Neural cell (in vitro differentiated cells): ENCODE measurements at regions not wholly inside any gene's neighbourhood (a gene's known extent, or its start where the extent isn't known, plus 50 kb on each side); places are given as distances from the start of the nearest gene placed in this dataset.

Experiments
- H2AFZ ChIP-seq: fragments of 200-600, 300-800 bp; sonication (generic), shearing (Covaris generic); 2 replicates; pipeline ENCODE4 v1.6.0; 2014; ENCODE audit warnings: low read depth, mild to moderate bottlenecking, antibody characterized with exemption, low read length, moderate library complexity
- H3F3A ChIP-seq: fragments of 200-600 bp; shearing (Covaris generic); 2 replicates; pipeline ENCODE4 v1.6.1; 2016; ENCODE audit warnings: mild to moderate bottlenecking, moderate library complexity, mixed read lengths, antibody characterized with exemption, low read length; ENCODE audit not compliant: insufficient read depth, poor library complexity, severe bottlenecking
- H3K27ac ChIP-seq: fragments of 200-600, 300-800 bp; sonication (generic), shearing (Covaris generic); 2 replicates; pipeline ENCODE4 v1.5.1; 2014; ENCODE audit warnings: mild to moderate bottlenecking, low read length, moderate library complexity
- H3K27me3 ChIP-seq: fragments of 300-800, 200-600 bp; sonication (generic), shearing (Covaris generic); 2 replicates; pipeline ENCODE4 v1.6.0; 2014; ENCODE audit warnings: mild to moderate bottlenecking, low read depth, low read length, moderate library complexity; ENCODE audit not compliant: insufficient read depth
- H3K36me3 ChIP-seq: fragments of 300-800, 200-600 bp; sonication (generic), shearing (Covaris generic); 2 replicates; pipeline ENCODE4 v1.5.1; 2014; ENCODE audit warnings: mild to moderate bottlenecking, antibody characterized with exemption, low read length, moderate library complexity; ENCODE audit not compliant: insufficient read depth
- H3K4me2 ChIP-seq: fragments of 300-800, 200-600 bp; sonication (generic), shearing (Covaris generic); 2 replicates; pipeline ENCODE4 v1.6.0; 2014; ENCODE audit warnings: mild to moderate bottlenecking, low read length
- H3K4me3 ChIP-seq: fragments of 300-800, 200-600 bp; sonication (generic), shearing (Covaris generic); 2 replicates; pipeline ENCODE4 v1.5.1; 2014; ENCODE audit warnings: mild to moderate bottlenecking, low read length, moderate library complexity
- H3K79me2 ChIP-seq: fragments of 200-600 bp; shearing (Covaris generic); replicated peaks from 2 replicates; pipeline ENCODE4 v1.6.0; 2014; ENCODE audit warnings: mild to moderate bottlenecking, low read length, moderate library complexity; ENCODE audit not compliant: insufficient read depth
- H3K9ac ChIP-seq: fragments of 300-800, 200-600 bp; sonication (generic), shearing (Covaris generic); 2 replicates; pipeline ENCODE4 v1.6.1; 2016; ENCODE audit warnings: mild to moderate bottlenecking, low read length, mixed read lengths
- H3K9me2 ChIP-seq: fragments of 200-600 bp; shearing (Covaris generic); 2 replicates; pipeline ENCODE4 v1.6.1; 2016; ENCODE audit warnings: mild to moderate bottlenecking, low read length, mixed read lengths; ENCODE audit not compliant: insufficient read depth
- H3K9me3 ChIP-seq: fragments of 200-600, 300-800 bp; sonication (generic), shearing (Covaris generic); 2 replicates; pipeline ENCODE4 v1.6.1; 2016; ENCODE audit warnings: mild to moderate bottlenecking, mixed run types, low read length, moderate library complexity, mixed read lengths
- H4K20me1 ChIP-seq: fragments of 200-600 bp; shearing (Covaris generic); 2 replicates; pipeline ENCODE4 v1.6.1; 2016; ENCODE audit warnings: mild to moderate bottlenecking, mixed run types; ENCODE audit not compliant: insufficient read depth
- CTCF ChIP-seq: fragments of 450-650 bp; IDR thresholded peaks from 2 replicates; pipeline ENCODE4 v1.5.1; 2014; ENCODE audit warnings: antibody characterized with exemption, mild to moderate bottlenecking, moderate library complexity; ENCODE audit not compliant: poor library complexity, severe bottlenecking
- EP300 ChIP-seq: fragments of 450-650 bp; conservative IDR thresholded peaks from 2 replicates; pipeline ENCODE4 v1.6.1; 2014; ENCODE audit warnings: antibody characterized with exemption, mild to moderate bottlenecking, moderate library complexity; ENCODE audit not compliant: poor library complexity, severe bottlenecking
- EZH2 ChIP-seq: fragments of 200-600, 300-800 bp; shearing (Covaris generic), sonication (generic); IDR thresholded peaks from 2 replicates; pipeline ENCODE4 v1.6.1; 2014; ENCODE audit warnings: antibody characterized with exemption, low read length, borderline replicate concordance, mild to moderate bottlenecking; ENCODE audit not compliant: insufficient read depth, poor library complexity, severe bottlenecking
- MXI1 ChIP-seq: fragments of 450-650 bp; conservative IDR thresholded peaks from 2 replicates; pipeline ENCODE4 v1.6.1; 2014; ENCODE audit warnings: antibody characterized with exemption, mild to moderate bottlenecking; ENCODE audit not compliant: poor library complexity, severe bottlenecking
- POLR2AphosphoS5 ChIP-seq: IDR thresholded peaks from 2 replicates; pipeline ENCODE4 v1.6.1; 2012
- RAD21 ChIP-seq: fragments of 450-650 bp; conservative IDR thresholded peaks from 2 replicates; pipeline ENCODE4 v1.6.1; 2014; ENCODE audit warnings: antibody characterized with exemption, mild to moderate bottlenecking, moderate library complexity
- SMC3 ChIP-seq: fragments of 450-650 bp; conservative IDR thresholded peaks from 2 replicates; pipeline ENCODE4 v1.6.1; 2014; ENCODE audit warnings: antibody characterized with exemption, mild to moderate bottlenecking, moderate library complexity; ENCODE audit not compliant: poor library complexity
- TAF1 ChIP-seq: IDR thresholded peaks from 2 replicates; pipeline ENCODE4 v1.6.1; 2012; ENCODE audit warnings: low read depth
- TF ChIP-seq, protein P1 (sequence below): IDR thresholded peaks from 2 replicates; pipeline ENCODE4 v1.6.1; 2012; ENCODE audit warnings: borderline replicate concordance

DNA sequence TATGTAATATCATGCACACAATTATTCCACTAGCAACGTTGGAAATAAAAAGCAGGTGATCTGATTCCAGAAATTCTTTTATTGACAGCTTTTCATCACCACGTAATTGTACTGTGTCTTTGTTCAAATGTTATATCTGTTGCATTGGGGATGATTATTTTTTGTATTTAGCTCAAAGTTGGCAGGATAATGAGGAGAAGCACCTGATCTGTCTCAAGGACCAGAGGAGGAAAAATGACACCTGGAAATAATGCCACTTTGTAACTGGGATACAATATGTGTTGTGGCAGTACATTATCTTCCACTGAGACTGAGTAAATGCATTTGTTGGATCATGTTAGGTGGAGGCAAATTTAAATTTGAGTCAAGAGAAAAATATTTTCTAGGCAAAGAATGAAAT is 1298.8 kb upstream of the CDH6 start:
- no peak for TF ChIP-seq CTCF
- TF ChIP-seq MXI1: no peak
- TF ChIP-seq EP300: peak; percentile 87
- no peak for TF ChIP-seq EZH2
- peak; percentile 55 for TF ChIP-seq POLR2AphosphoS5
- no peaks in the 10 kb centered on the region for H3K36me3 ChIP-seq
- H3K9me3 ChIP-seq: no peaks in the 10 kb centered on the region
- H3K27ac ChIP-seq: peak overlapping the region; percentile 45
- H3K4me2 ChIP-seq: no peak overlapping the region
- H4K20me1 ChIP-seq: no peaks in the 10 kb centered on the region
- no peaks in the 10 kb centered on the region for H3K9me2 ChIP-seq
- H3K4me3 ChIP-seq: no peak overlapping the region
- H3K9ac ChIP-seq: no peak overlapping the region
- H3F3A ChIP-seq: no peaks in the 10 kb centered on the region
- H3K79me2 ChIP-seq: no peaks in the 10 kb centered on the region
- H3K27me3 ChIP-seq: no peaks in the 10 kb centered on the region
- H2AFZ ChIP-seq: no peak overlapping the region

DNA sequence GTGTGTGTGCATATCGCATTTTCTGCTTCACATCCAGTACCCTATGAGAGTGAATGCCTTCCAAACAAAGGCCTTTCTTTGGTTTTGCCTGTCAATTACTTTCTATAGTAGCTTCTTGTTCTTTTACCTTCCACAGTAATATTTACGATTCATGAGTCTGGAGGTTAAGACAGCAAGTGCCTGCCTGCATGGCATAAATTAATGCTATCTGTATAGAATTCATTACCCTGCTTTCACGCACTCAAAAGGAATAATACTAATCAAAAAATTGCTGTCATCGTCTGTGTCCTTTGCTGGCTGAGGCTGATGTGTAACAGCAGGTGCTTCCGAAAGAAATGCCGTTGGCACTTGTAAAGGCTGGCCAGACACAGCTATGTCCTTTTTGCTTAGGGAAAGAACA is 1304.4 kb upstream of the CDH6 start:
- no peak overlapping the region for H3K4me2 ChIP-seq
- TF ChIP-seq RAD21: no peak
- peak; percentile 12 for TF ChIP-seq EP300
- no peak overlapping the region for H3K4me3 ChIP-seq
- H2AFZ ChIP-seq: no peak overlapping the region
- no peaks in the 10 kb centered on the region for H3K36me3 ChIP-seq
- no peaks in the 10 kb centered on the region for H3K79me2 ChIP-seq
- H4K20me1 ChIP-seq: no peaks in the 10 kb centered on the region
- no peaks in the 10 kb centered on the region for H3K27me3 ChIP-seq
- no peaks in the 10 kb centered on the region for H3K9me3 ChIP-seq
- no peaks in the 10 kb centered on the region for H3F3A ChIP-seq
- H3K27ac ChIP-seq: peak overlapping the region; percentile 13
- H3K9me2 ChIP-seq: no peaks in the 10 kb centered on the region
- H3K9ac ChIP-seq: no peak overlapping the region

- Histone ChIP-seq H2AFZ (no peak overlapping the region), H3F3A (no peaks in the 10 kb centered on the region), H3K4me3 (no peak overlapping the region), H3K9me2 (no peaks in the 10 kb centered on the region), H3K79me2 (no peaks in the 10 kb centered on the region), H3K27me3 (no peaks in the 10 kb centered on the region), H3K36me3 (no peaks in the 10 kb centered on the region), H3K27ac (no peak overlapping the region), H3K9ac (no peak overlapping the region), H3K4me2 (no peak overlapping the region), H3K9me3 (no peaks in the 10 kb centered on the region), H4K20me1 (no peaks in the 10 kb centered on the region)
- TF ChIP-seq RAD21: no peak
- no peak for TF ChIP-seq CTCF
- no peak for TF ChIP-seq EZH2
- TF ChIP-seq POLR2AphosphoS5: no peak
- no peak for TF ChIP-seq MXI1
- TF ChIP-seq EP300: no peak
- TF ChIP-seq TAF1: no peak
- TF ChIP-seq, protein P1, sequence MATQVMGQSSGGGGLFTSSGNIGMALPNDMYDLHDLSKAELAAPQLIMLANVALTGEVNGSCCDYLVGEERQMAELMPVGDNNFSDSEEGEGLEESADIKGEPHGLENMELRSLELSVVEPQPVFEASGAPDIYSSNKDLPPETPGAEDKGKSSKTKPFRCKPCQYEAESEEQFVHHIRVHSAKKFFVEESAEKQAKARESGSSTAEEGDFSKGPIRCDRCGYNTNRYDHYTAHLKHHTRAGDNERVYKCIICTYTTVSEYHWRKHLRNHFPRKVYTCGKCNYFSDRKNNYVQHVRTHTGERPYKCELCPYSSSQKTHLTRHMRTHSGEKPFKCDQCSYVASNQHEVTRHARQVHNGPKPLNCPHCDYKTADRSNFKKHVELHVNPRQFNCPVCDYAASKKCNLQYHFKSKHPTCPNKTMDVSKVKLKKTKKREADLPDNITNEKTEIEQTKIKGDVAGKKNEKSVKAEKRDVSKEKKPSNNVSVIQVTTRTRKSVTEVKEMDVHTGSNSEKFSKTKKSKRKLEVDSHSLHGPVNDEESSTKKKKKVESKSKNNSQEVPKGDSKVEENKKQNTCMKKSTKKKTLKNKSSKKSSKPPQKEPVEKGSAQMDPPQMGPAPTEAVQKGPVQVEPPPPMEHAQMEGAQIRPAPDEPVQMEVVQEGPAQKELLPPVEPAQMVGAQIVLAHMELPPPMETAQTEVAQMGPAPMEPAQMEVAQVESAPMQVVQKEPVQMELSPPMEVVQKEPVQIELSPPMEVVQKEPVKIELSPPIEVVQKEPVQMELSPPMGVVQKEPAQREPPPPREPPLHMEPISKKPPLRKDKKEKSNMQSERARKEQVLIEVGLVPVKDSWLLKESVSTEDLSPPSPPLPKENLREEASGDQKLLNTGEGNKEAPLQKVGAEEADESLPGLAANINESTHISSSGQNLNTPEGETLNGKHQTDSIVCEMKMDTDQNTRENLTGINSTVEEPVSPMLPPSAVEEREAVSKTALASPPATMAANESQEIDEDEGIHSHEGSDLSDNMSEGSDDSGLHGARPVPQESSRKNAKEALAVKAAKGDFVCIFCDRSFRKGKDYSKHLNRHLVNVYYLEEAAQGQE: no peak
- TF ChIP-seq SMC3: no peak
Observed at GRCh38 chr5:29885595-29885994, 1307.9 kb upstream of the CDH6 start.
